H1 (cell line): ENCODE measurements at regions not wholly inside any gene's neighbourhood (a gene's known extent, or its start where the extent isn't known, plus 50 kb on each side); places are given as distances from the start of the nearest gene placed in this dataset.

ENCODE experiments used
- BRCA1 ChIP-seq: IDR thresholded peaks from 2 replicates; pipeline ENCODE4 v1.6.1; 2012; ENCODE audit warnings: low read depth, low read length, improper control_type of control experiment
- EP300 ChIP-seq, 2 experiments: IDR thresholded peaks; 1 replicate in 1 of 2; 2 replicates in 1 of 2; pipeline ENCODE4 v1.6.1; 2011 to 2012; ENCODE audit warnings: low read depth in 2 of 2, low read length in 2 of 2, mild to moderate bottlenecking in 2 of 2, borderline replicate concordance in 1 of 2, inconsistent platforms in 1 of 2, moderate library complexity in 1 of 2
- RXRA ChIP-seq: IDR thresholded peaks from 2 replicates; pipeline ENCODE4 v1.6.1; 2011; ENCODE audit warnings: low read depth, mild to moderate bottlenecking, low read length, moderate library complexity; ENCODE audit not compliant: insufficient read depth
- TAF1 ChIP-seq: IDR thresholded peaks from 2 replicates; pipeline ENCODE4 v1.6.1; 2011; ENCODE audit warnings: mild to moderate bottlenecking, low read depth, low read length
- TBP ChIP-seq: IDR thresholded peaks from 2 replicates; pipeline ENCODE4 v1.6.1; 2011; ENCODE audit warnings: low read depth, low read length, improper control_type of control experiment
- TF ChIP-seq, protein P1 (sequence below): fragments of 300-600 bp; sonication (generic); IDR thresholded peaks from 2 replicates; pipeline ENCODE4 v1.7.1; 2012; ENCODE audit warnings: low read length, moderate library complexity, mild to moderate bottlenecking, inconsistent platforms; ENCODE audit not compliant: insufficient replicate concordance

DNA sequence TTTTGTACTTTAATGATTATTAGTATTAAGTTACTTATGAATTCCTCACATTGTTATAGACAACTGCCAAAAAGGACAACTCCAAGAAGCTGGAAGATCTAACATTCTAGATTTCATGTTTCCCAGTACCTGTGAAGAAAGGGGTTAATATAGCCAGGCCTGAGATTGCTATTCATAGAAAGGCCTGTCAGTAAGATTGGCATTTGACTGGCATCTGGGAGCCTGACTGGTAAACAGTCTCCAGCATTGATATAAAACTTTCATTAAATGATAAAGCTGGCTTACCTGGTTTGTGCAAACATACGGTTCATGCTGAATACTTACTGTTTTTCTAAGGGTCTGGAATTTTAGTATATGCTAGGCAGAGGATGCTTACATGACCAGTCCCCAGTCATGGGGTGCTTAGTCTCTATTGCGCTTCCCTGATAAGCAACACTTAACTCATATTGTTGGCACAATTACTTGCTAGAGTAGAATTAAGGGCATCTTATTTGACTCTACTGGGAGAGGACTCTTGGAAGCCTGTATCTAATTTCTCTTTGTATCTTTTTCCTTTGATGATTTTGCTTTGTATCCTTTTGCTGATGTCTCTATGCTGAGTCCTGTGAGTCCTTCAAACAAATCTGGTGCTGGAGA is 340.4 kb upstream of the SEMA6A start (continued):
- TF ChIP-seq, protein P1, sequence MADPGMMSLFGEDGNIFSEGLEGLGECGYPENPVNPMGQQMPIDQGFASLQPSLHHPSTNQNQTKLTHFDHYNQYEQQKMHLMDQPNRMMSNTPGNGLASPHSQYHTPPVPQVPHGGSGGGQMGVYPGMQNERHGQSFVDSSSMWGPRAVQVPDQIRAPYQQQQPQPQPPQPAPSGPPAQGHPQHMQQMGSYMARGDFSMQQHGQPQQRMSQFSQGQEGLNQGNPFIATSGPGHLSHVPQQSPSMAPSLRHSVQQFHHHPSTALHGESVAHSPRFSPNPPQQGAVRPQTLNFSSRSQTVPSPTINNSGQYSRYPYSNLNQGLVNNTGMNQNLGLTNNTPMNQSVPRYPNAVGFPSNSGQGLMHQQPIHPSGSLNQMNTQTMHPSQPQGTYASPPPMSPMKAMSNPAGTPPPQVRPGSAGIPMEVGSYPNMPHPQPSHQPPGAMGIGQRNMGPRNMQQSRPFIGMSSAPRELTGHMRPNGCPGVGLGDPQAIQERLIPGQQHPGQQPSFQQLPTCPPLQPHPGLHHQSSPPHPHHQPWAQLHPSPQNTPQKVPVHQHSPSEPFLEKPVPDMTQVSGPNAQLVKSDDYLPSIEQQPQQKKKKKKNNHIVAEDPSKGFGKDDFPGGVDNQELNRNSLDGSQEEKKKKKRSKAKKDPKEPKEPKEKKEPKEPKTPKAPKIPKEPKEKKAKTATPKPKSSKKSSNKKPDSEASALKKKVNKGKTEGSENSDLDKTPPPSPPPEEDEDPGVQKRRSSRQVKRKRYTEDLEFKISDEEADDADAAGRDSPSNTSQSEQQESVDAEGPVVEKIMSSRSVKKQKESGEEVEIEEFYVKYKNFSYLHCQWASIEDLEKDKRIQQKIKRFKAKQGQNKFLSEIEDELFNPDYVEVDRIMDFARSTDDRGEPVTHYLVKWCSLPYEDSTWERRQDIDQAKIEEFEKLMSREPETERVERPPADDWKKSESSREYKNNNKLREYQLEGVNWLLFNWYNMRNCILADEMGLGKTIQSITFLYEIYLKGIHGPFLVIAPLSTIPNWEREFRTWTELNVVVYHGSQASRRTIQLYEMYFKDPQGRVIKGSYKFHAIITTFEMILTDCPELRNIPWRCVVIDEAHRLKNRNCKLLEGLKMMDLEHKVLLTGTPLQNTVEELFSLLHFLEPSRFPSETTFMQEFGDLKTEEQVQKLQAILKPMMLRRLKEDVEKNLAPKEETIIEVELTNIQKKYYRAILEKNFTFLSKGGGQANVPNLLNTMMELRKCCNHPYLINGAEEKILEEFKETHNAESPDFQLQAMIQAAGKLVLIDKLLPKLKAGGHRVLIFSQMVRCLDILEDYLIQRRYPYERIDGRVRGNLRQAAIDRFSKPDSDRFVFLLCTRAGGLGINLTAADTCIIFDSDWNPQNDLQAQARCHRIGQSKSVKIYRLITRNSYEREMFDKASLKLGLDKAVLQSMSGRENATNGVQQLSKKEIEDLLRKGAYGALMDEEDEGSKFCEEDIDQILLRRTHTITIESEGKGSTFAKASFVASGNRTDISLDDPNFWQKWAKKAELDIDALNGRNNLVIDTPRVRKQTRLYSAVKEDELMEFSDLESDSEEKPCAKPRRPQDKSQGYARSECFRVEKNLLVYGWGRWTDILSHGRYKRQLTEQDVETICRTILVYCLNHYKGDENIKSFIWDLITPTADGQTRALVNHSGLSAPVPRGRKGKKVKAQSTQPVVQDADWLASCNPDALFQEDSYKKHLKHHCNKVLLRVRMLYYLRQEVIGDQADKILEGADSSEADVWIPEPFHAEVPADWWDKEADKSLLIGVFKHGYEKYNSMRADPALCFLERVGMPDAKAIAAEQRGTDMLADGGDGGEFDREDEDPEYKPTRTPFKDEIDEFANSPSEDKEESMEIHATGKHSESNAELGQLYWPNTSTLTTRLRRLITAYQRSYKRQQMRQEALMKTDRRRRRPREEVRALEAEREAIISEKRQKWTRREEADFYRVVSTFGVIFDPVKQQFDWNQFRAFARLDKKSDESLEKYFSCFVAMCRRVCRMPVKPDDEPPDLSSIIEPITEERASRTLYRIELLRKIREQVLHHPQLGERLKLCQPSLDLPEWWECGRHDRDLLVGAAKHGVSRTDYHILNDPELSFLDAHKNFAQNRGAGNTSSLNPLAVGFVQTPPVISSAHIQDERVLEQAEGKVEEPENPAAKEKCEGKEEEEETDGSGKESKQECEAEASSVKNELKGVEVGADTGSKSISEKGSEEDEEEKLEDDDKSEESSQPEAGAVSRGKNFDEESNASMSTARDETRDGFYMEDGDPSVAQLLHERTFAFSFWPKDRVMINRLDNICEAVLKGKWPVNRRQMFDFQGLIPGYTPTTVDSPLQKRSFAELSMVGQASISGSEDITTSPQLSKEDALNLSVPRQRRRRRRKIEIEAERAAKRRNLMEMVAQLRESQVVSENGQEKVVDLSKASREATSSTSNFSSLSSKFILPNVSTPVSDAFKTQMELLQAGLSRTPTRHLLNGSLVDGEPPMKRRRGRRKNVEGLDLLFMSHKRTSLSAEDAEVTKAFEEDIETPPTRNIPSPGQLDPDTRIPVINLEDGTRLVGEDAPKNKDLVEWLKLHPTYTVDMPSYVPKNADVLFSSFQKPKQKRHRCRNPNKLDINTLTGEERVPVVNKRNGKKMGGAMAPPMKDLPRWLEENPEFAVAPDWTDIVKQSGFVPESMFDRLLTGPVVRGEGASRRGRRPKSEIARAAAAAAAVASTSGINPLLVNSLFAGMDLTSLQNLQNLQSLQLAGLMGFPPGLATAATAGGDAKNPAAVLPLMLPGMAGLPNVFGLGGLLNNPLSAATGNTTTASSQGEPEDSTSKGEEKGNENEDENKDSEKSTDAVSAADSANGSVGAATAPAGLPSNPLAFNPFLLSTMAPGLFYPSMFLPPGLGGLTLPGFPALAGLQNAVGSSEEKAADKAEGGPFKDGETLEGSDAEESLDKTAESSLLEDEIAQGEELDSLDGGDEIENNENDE: no peak
- TF ChIP-seq TBP (no peak), TAF1 (no peak), BRCA1 (no peak), EP300 (IDR thresholded peaks at IDR 0.05; ENCODE audit: borderline replicate concordance in 1 of 2, low read depth in 2 of 2, low read length in 2 of 2) (no peak), RXRA (no peak)
